ENCODE measurements at regions not wholly inside any gene's neighbourhood (a gene's known extent, or its start where the extent isn't known, plus 50 kb on each side); places are given as distances from the start of the nearest gene placed in this dataset.
"Not testable (repeated sequence)": the region's sequence is repeated elsewhere in the genome, so short reads cannot be mapped to it uniquely, and the experiment has no call there.

DNA sequence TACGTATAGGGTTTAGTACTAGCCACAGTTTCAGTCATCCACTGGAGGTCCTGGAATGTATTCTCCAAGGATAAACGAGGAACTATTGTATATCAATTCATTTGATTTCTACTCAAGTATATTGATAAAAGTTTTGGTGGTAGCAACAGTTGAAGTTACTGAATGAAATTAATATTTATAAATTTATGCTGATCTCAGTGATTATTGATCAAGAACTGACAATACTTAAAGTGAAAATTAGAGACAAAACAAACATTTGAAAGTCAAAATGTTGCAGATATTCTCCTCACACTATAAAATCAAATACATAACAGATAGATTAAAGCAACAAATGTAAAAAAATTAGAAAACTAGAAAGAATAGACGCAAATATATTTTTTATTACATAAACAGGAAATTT lies 150.9 kb upstream of the SLC35G4 start:
- no peak for DNase-seq (ENCODE audit: low read depth)

DNA sequence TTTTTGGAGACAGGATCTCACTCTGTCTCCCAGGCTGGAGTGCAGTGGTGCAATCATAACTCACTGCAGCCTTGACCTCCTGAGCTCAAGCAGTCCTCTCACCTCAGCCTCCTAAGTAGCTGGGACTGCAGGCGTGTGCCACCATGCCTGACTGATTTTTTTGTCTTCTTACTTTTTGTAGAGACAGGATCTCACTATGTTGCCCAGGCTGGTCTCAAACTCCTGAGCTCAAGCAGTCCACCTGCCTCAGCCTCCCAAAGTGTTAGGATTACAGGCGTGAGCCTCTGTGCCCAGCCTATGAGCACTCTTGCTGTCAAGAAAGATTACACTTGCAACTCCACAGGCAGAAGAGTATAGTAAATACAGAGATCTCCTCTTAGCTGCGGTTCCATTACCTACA lies 151.5 kb upstream of the SLC35G4 start:
- not testable (repeated sequence) for DNase-seq (ENCODE audit: low read depth)

DNA sequence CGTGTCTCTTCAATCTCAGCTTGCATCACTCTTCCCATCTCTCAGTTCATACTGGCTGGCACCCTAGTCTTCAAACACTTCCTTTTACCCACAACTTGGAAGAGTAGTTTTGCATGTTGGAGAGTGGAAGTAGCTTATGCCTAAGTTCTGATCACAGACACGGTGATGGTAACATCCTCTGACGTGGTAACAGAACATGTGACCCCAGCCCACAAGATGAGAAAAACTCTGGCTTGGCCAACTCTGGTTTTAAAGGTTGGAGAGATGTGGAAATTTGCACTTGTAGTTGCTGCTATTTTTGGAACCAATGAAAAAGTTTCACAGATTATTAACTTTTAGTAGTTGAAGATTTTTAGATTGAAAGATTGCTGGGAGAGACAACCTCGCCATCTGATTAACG lies 155.4 kb upstream of the SLC35G4 start:
- no peak for DNase-seq (ENCODE audit: low read depth)

DNA sequence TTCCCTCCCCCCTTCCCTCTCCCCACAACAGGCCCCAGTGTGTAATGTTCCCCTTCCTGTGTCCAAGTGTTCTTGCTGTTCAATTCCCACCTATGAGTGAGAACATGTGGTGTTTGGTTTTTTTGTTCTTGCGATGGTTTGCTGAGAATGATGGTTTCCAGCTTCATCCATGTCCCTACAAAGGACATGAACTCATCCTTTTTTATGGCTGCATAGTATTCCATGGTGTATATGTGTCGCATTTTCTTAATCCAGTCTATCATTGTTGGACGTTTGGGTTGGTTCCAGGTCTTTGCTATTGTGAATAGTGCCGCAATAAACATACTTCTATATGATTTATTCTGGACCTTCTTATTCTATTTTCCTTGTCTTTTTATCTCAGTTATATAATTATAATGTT lies 165.2 kb upstream of the SLC35G4 start:
- DNase-seq (ENCODE audit: low read depth): not testable (repeated sequence)

- no peak for DNase-seq (ENCODE audit: low read depth)
These were observed 172.3 kb upstream of the SLC35G4 start for GRCh38 chr18:11437046-11437445.

- no peak for DNase-seq (ENCODE audit: low read depth)
These were observed 177.0 kb upstream of the SLC35G4 start for GRCh38 chr18:11432360-11432811.

DNA sequence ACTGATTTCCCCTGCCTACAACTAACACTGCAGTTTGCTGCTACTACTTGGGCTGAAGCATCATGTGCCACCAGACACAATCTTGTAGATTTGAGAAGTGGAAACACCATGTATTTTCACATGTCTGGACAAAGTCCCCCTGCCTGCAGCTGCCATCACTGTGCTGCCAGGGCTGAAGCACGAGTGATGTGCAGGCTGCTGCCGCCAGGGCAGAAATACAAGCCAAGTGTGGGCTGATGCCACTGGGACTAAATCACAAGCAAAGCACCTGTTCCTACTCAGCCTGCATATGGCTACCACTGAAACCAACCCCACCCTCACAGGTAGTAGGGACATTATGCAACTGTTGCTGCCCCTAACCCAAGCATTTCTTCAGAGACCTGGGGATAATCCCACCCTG lies 179.5 kb upstream of the SLC35G4 start:
- DNase-seq (ENCODE audit: low read depth): no peak

DNA sequence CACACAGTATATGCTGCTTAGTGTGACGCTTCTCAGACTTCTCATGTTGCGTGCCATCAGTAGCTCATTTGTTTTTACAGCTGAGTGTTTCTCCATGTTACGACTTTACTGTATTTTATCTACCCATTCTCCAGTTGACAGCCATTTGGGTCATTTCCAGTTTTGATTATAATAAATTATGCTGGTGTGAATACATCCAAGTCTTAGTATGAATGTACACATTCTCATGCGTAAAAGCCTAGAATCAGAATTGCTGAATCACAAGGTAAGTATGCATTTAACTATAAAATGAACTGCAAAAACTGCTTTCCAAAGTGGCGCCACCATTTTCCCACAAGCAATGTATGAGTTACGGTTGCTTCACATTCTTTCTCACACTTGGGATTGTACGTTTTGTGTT lies 184.2 kb upstream of the SLC35G4 start:
- no peak for DNase-seq (ENCODE audit: low read depth)

- DNase-seq (ENCODE audit: low read depth): no peak
These were observed 190.1 kb upstream of the SLC35G4 start for GRCh38 chr18:11419338-11419737.

GRCh38 chr18:11412811-11413210 lies 196.6 kb upstream of the SLC35G4 start:
- no peak for DNase-seq (ENCODE audit: low read depth)

GRCh38 chr18:11411048-11411447 lies 198.3 kb upstream of the SLC35G4 start:
- no peak for DNase-seq (ENCODE audit: low read depth)

GRCh38 chr18:11408555-11409065 lies 200.8 kb upstream of the SLC35G4 start:
- no peak for DNase-seq (ENCODE audit: low read depth)

DNA sequence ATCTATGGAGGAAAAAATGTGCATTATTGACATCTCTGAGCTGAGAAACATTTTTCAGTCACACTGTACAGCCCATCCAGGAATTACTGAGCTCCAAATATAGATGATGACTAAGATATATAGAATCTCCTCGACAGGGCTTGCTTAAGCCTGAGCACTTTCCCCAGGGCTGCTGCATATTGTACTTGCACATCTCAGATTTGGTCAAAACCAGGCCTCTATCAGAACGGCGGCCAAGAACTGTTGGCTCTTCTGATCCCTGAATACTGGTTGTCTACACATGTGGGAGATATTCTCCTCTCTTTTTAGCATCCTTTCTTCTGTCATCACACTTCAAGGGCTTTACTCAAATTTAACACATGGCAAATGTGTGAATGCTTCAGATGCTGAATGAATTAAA lies 201.5 kb upstream of the SLC35G4 start:
- peak; percentile 55 for DNase-seq (ENCODE audit: low read depth)

DNA sequence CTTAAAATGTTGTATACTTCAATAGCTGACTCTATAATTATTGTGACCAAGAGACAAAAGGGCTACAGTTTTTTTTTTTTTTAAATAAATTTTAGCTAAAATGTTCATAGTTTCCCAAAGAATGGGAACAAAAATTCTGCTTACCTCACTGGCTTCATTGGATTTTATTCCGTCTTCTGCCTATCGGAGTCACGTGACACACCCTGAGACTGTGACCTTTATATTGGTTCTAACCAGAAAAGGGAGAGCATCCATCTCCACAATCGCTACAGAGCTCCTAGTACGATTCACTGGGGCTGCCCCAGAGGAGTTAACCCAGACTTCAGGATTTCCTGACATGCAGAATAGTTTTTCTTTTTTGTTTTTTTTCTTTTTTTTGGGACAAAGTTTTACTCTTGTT lies 203.6 kb upstream of the SLC35G4 start:
- DNase-seq (ENCODE audit: low read depth): no peak

DNA sequence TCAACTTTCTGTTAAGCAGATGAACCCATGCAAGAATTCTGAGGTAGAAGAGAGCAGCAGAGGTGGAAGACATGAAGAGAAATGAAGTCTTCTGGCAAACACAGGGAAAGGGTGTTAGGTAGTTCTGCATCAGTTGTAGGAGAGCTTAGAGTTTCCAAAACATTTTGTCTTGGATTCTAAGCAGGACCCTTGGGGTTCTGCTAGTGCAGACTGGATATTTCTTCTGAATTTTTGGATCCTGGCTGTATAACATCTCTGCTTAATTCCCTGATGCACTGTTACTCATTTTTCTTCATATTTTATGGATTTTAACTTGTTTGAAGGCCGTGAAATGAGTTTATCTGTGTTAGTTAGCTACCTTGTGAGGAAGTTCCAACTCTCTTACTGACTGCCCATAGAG lies 208.7 kb upstream of the SLC35G4 start:
- DNase-seq (ENCODE audit: low read depth): no peak

DNA sequence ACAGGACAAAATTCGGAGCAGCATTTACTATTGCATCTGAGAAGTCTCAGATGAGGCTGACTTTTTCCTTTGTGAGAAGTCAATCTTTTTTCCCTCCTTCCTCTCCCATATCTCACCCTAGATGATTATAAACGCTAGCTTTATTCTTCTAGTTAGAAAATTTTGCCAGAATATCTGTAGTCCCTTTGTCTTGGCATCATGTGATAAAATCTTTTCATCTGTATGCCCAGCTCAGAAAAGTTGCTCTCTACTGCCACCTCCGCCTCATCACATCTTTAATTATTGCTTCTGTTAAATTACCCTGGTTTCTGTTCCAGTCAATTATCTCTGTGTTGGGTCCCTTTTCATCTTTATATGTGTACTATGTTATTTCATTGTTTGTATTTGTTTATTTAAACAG lies 210.8 kb upstream of the SLC35G4 start:
- peak; percentile 12 for DNase-seq (ENCODE audit: low read depth)

DNA sequence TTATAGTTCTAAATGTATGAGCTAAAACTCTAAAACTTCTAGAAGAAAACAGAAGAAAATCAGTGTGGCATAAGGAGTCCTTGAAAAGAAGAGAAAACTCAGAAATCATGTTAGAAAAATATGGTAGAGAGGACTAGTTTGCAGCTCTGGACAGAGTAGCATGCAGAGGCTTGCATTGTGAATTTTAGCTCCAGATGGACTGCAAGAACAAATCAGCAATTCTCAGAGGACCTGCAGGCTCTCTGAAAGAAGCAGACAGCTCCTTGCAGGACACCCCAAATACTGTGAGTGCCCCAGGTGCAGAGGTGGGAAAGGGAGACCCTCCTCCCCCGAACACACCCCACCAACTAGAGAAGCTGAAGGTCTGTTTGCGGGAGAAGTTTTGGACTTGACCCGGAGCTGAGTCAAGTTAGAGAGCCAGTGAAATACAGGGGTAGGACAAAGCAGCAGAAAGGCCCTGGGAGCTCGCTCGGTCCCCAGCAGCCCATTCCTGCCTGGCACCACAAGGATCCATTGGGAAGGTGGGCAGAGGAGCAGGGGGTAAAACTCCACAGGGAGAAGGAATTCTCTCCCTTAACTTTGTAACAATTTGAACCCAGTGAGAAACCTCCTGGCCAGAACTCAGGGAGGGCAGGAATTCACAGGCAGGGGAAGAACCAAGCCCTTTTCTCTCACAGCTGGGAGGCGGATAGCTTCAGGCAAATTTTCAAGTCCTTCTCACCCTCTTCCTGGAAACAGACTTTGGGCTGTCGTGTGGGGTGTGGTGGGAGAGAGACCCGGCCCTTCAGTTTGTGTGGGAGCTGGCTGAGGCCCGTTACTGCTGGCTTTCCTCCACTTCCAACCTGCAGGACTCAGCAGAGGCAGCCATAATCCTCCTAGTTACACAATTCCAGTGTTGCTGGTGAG lies 216.2 kb upstream of the SLC35G4 start:
- no peak for DNase-seq (ENCODE audit: low read depth)

DNA sequence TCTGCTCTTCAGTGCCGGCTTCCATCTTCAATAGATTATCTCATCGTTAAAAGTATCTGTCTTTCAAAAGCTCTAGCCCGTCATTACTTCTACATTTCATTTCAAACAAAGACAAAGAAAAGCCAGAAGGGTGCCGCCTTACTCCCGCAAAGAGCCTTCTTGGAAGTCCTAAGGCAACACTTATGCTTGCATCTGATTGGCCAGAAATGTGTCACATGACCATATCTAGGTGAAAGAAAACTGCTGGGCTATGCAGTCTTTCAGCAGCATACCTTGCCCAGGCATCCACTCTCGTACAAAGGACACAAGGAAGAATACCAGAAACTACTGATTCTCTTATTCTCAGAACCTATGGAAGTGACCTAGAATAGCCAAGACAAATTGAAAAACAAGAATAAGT lies 217.1 kb upstream of the SLC35G4 start:
- DNase-seq (ENCODE audit: low read depth): no peak

DNA sequence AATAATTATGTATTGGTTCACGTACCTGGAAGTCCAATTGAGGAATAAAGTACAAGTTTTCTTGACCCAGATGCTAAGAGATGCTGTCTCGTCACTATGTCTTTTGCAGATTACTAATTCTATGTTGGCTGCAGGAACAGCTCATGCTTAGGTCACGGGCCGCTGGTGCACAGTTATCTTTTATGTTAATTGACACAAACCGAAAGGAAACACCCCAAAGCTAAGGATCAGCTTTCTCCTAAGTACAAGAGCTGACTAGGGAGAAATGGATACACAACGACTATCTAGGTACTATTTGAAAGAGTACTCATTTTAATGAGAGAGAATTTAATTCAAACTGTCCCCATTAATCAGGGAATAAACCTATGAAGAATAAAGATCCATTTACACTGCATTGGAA lies 217.7 kb upstream of the SLC35G4 start:
- no peak for DNase-seq (ENCODE audit: low read depth)

- no peak for DNase-seq (ENCODE audit: low read depth)
These were observed 220.4 kb upstream of the SLC35G4 start for GRCh38 chr18:11388755-11389680.

DNA sequence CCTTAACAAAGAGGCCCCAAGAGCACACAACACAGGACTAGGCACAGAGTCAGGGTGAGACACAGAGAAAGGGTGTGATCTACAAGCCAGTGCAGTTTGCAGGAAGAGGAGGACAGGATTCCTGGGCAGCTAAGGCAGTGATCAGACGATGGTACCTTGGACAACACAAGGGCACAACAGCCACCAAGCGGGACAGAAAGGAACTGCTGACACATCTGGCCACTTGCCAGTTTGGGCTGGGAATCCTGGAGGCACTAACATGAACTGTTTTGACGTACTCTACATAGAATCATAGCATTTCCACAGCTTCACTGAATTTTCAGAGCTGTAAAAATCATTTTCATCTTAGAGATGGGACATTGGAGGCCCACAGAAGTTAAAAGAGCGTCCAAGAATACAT lies 221.5 kb upstream of the SLC35G4 start:
- peak; percentile 18 for DNase-seq (ENCODE audit: low read depth)

DNA sequence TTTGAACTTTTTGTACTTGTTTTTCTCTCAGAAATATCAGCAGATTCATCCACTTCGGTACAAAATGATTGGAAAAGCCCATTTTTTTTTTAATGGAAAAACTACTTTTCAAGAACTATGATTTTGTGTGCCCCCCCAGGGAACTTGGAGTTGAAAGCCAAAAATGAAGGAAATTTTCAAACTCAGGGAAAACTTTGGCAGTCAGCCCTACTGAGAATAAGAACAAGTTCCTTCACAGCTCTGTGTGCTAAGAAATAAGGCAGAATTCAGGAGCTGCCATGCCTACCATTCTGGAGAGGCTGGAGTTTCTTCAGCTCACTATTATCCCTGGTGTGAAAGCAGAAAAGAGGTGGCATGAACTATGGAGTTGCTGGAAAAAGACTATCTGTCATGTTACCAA lies 226.0 kb upstream of the SLC35G4 start:
- DNase-seq (ENCODE audit: low read depth): no peak

GRCh38 chr18:11380968-11381367 lies 228.4 kb upstream of the SLC35G4 start:
- no peak for DNase-seq (ENCODE audit: low read depth)
